GM19395 (cell line): ENCODE measurements at regions not wholly inside any gene's neighbourhood (a gene's known extent, or its start where the extent isn't known, plus 50 kb on each side); places are given as distances from the start of the nearest gene placed in this dataset.

Source experiments
- ATAC-seq: cut with Tn5 transposase; IDR thresholded peaks from one replicate; pipeline ENCODE4 v1.9.1; 2021; ENCODE audit warnings: mild to moderate bottlenecking, moderate library complexity; ENCODE audit not compliant: unreplicated experiment

DNA sequence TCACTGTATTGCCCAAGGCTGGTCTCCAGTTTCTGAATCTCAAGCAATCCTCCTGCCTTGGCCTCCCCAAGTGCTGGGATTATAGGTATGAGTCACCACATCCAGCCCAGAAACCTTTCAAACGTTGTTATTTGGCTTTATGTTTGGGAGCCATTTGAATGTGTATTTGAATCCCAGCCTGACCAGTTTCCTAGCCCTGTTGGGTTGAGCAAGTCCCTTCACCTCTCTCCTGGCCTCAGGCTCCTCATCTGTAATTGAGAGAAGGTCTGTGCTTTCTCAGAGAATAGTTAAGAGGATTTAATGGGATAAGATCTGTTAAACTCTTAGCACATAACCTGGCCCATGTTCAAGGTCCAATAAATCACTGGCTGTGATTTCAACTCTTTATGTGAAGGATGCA, 385.8 kb upstream of the RBFOX1 start:
- ATAC-seq = no peak

DNA sequence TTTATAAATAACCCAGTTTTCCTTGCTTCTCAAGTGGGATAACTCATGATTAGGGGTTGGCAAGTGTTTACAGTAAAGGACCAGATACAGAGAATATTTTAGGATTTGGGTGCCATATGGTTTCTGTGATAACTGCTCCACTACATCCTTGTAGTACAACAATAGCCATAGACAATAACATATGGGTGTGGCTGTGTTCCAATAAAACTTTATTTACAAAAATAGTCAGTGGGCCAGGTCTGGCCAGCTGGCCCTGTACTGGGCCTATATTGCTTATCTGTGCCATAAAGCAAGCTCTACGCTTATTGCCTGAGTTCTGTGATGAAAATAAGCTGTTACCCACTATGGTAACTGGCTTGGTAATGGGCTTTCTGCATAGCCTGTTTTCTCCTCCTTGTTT, 386.5 kb upstream of the RBFOX1 start:
- ATAC-seq = no peak

DNA sequence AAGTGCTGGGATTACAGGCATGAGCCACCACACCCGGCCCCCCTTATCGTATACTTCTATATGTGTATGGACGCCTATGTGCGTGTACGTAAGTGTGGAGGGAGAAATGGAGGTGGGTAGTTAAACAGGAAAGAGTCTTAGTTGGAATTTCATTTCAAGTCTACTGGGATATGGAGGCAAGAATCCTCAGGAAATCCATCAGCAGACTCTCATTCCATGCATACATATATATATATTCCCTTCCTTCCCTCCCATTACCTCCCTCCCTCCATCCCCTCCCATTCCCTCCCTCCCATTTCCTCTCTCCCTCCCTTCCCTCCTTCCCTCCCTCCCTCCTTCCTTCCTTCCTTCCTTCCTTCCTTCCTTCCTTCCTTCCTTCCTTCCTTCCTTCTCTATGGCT, 391.7 kb upstream of the RBFOX1 start:
- ATAC-seq = no peak

DNA sequence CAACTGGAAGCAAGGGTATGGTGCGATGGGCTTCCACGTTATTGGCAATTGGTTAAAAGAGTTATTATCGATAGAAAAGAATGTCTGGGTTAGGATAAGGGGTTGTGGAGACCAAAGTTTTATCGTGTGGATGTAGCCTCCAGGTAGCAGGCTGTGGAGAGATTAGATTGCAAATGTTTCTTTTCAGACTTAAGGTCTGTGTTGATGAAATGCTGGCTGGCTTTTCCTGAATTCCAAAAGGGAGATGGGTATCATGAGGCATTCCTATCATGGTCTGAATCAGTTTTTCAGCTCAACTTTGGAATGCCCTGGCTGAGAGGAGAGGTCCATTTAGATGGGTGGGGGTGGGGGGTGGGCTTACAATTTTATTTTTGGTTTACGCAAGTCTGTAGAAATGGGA, 395.0 kb upstream of the RBFOX1 start:
- ATAC-seq = no peak

DNA sequence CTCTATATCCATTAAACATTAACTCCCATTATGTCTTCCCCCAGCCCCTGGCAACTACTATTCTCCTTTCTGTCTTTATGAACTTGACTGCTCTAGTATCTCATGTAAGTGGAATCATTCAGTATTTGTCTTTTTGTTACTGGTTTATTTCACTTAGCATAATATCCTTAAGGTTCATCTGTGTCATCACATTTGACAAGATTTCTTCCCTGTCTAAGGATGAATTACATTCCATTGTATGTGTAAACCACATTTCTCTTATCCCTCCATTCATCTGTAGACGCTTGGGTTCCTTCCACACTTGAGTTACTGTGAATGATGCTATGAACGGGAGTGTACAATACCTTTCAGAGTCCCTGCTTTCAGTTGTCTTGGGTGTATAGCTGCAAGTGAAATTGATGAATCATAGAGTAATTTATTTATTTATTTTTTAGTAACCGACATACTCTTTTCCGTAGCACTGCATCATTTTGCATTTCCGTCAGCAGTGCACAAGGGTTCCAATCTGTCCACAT, 399.7 kb upstream of the RBFOX1 start:
- no peak for ATAC-seq

DNA sequence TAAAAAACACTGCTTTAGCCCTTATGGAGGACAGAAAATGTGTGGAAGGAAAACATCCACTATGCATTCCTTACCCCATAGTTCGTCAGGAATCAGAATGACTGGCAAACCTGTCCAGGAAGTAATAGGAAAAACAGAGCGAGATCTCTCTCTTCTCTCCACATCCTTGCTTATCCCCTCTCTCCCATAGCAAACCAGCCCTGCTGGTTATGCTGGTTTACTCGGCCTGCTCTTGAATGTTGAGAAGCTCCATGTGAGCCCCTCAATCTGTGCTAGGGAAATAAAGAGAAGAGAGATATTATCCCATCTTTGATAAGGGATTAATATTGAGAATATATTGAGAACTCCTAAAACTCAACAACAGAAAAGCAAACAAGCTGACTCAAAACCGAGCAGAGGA, 402.8 kb upstream of the RBFOX1 start:
- no peak for ATAC-seq

DNA sequence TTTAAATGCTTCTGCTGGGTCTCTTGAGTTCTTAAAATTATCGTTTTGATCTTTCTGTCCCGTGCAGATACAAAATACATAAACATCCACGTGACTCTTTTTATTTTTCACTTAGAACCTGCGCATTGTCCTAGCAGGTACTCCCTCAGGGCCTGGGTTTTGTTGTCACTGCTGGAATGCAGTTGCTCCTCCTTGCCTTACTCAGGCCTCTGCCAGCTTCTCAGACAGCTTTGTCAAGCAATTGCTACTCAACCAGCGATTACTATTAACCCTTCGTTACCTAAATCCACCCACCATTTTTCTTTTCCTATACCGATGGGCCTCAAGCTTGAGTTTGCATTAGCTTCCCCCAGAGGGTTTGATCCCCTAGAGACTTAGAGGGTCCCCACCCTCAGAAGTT, 405.9 kb upstream of the RBFOX1 start:
- ATAC-seq = no peak

DNA sequence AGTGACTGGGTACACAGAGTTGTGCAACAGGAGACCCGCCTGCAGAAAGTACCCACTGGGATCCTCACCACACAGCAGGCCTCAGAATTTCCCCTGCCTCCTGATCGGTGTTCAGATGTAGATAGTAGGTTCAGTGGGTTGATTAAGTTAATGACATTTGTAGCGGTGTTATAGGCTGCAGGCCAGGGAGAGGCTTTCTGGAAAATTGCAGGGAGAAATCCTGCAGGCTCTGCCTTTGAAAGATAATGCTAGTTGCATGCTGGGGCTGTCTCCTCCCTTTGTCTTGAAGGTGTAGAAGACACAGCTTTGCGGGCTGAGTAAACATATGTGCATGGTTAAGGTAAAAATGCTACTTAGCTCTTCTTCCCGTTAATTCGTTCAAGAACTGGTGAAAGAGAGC, 406.3 kb upstream of the RBFOX1 start:
- ATAC-seq = no peak

DNA sequence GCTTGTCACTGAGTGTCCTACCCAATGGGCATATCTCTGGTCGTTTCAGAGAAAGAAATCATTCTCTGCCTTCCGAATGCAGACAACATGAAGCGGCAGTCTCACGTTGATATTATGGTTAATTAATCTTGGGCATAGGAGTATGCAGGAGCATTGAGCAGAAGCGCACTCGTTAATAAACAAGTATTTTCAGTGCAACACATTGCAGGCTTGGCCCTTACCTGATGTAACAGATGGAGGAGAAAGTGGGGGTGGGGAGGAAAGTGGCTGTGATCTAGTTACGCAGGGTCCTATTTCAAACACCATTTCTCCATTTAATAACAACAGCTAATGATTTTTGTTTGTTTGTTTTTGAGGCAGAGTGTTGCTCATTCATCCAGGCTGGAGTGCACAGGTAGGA, 414.0 kb upstream of the RBFOX1 start:
- no peak for ATAC-seq

DNA sequence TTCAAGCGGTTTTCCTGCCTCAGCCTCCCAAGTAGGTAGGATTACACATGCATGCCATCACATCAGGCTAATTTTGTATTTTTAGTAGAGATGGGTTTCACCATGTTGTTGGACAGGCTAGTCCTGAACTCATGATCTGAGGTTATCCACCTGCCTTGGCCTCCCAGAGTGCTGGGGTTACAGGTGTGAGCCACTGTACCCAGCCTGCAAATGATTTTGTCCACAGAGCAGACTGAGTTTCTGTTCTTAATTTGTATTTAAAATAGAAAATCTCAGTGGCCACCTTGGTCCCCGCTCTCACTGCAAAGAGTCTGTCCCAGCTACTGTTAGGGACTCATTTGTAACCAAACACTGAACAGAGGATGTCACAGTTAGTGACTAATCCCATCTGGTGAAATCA, 415.7 kb upstream of the RBFOX1 start:
- ATAC-seq = no peak

DNA sequence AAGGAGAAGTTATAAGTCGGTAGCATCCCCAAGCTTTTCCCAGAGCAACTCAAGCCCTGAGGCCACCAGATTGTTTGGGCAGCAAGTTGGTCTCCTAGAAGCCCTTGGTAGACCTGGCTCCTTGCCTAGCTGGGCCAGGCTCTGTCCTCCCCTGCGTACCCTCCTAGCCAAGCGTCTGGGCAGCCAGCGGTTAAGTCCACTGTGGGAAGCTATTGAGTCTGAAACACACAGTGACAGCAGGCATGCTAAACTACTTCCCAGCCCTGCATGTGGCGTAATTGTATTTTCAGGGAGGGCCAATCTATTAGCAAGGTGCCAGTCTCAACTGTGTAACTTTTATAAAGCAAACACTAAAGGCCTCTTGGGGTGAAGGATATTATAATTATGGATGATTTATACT, 419.1 kb upstream of the RBFOX1 start:
- ATAC-seq = no peak

DNA sequence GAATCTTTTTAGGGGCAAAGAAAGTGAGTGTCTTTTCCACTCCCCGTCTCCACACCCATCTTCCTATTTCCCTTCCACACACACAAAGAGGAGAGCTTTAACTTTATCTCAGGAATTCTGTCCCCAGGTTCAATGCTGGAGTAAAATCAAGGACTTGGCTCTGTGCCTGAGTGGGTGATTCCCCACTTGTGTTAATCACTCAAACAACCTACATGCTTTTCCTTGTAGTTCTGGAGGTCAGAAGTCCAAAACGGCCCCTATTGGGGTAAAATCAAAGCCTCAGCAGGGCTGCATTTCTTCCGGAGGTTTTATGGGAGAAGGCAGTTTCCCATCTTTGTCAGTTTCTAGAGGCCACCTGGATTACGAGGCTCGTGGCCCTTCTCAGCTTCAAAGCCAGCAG, 422.3 kb upstream of the RBFOX1 start:
- ATAC-seq = no peak

DNA sequence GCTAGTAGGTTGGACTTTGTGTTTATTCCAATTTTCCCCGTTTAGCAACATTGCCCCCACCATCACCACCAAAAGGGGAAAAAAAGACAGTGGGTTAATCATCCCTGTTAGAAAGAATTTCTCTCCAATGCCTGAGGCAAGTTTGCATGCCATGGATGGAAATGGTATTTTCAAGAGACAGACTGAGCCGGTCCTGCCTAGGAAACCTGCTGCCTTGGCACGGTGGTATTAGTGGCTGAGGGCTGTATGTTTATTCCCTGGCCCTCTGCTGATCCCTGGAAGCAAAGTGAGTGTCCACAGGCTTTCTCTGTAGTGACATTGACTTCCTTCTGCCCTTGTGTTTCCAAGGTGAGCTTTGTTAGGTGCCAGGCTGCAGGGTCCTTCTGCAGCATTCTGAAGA, 427.0 kb upstream of the RBFOX1 start:
- ATAC-seq = no peak

DNA sequence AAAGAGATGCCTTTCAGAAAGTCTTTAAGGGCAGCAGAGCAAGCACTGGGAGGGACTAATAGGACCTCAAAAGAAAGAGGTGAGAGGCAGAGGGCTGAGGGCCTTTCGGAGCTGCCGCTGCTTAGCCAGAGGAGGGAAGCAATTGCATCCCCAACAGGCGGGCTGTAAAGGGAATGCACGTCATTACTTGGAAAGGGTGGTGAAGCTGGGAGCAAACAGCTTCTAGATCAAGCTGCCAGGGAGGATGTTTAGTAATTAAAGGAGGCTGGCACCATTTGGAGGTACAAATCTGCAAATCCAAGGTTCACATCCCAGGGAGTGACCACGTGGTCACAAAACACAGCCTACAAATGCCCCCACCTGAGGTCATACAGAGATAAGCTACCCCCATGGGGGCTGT, 429.0 kb upstream of the RBFOX1 start:
- no peak for ATAC-seq

DNA sequence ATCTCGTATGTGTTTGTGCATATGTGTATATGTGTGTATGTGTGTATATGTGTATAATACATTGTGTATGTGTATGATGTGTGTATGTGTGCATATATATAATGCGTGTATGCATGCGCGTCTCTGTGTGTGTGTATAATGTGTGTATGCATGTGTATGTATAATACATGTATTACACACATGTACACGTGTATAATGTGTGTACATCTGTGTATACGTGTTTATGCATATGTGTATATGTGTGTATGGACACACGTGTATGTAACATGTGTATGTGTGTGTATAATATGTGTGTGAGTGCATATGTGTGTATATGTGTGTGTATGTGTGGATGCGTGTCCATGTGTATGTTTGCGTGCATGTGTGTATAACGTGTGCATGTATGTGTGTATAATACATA, 433.7 kb upstream of the RBFOX1 start:
- ATAC-seq = no peak

DNA sequence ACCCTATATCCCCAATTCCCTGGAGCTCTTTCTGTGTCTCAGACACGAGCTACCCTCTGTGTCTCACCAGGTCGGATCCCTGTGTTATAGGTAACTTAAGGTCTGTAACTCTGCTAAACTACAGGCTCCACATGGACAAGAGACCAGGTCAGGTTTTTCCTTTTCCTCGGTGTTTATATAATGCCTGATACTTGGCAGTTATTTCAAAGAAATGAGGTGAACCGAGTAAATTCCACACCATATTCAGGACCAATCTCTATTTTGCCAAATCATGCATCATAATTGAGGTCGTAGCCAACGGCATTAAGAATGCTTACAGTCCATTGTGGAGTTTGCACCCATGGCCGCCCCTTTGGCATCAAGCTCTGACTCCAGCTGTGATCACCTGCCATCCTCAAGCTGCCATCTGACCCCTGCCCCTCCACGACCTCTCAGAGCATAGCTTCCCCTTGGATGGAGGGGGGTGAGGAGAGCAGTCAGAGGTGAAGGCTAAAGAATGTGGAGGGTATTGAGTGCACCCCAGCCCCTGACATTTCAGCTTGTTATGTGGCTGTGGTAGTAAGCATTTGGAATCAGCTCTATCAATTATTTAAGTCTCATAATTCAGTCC, 434.7 kb upstream of the RBFOX1 start:
- no peak for ATAC-seq

DNA sequence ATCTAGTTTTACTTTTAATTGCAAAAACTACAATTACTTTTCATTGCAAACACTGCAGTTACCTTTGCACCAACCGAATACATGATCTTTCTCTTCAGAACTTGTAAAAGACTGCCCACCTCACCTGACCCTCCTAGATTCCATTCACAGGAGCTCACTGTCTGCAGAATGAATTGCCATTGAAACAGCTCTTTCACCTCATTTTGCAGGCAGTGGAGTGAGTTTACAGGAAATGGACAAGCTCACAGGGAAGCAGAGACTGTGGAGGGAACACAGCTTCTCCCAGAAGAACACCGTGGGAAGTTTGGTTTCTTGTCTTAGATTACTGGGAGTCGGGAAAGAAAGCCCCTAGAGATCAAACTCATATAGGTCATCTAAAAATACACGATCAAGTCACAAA, 439.7 kb upstream of the RBFOX1 start:
- no peak for ATAC-seq

DNA sequence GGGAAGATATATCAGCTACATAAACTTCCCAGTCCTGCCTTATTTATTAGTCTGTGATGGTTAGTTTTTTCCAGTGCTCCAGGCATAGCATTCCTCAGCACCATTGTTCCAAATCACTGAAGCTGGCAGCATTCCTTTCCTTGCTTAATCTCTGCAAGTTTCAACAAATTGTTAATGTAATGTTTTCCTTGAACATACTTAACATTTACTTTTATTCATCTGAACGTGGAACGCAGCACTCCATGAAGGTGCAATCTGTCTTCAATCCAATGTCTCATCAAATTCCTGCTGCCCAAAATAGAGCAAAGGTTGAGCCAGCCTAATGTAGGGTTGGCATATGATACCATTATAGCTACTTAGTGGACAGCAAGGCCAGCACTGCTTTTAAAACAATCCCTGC, 441.1 kb upstream of the RBFOX1 start:
- no peak for ATAC-seq

DNA sequence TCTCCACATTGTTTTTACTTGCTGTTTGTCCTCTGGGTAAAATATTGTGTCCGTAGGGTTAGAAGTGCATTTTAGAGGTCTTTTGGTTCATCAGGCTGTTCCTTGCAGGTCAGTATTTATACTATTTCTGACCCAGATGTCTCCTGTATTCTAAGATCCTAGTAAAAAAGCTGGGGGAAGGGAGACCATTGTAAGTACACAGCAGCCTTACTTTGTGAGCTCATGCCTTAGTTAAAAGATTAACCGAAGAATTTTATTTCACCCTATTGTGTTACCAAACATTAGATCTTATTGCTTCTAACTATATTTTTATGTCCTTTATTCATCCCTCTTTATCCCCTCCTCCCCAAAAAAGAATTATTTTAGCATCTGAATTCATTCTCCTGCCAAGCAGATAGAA, 444.1 kb upstream of the RBFOX1 start:
- ATAC-seq = no peak

DNA sequence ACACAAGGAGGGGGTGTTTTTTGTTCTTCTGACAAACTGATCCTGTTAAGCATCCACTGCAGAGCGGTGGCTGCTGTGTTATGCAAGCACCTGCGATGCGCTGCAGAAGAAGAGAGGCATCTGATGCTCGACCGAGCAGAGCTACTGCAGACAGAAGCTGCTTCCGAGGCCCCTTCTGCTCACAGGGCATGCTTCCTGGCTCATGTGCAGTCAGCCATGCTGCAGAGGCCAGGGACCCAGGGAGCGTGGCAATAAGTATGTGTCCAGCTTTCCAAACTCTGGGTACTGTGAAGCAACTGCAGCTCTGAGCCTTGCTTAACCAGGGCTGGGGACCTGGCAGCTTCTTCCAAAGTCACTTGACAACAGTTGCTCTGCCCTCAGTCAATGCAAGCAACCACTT, 448.6 kb upstream of the RBFOX1 start:
- ATAC-seq = no peak

DNA sequence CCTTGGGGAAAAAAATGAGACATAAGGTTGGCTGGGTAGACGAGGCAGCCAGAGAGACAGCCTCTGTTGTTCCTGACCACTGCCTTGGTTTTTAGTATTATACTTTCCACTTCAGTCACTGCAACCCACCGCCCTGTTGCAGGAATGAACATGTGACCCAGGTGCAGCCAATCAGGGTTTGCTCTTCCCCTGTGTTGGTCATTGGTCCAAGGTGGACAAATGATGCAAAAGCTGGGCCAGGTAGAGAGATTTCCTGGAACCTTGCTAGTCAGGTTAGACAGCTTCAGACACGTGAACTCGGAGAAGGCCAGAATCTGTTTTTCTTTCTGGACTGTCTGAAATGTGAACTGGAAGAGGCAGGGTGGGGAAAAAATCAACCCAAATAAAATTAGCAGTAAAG, 452.4 kb upstream of the RBFOX1 start:
- ATAC-seq = no peak

DNA sequence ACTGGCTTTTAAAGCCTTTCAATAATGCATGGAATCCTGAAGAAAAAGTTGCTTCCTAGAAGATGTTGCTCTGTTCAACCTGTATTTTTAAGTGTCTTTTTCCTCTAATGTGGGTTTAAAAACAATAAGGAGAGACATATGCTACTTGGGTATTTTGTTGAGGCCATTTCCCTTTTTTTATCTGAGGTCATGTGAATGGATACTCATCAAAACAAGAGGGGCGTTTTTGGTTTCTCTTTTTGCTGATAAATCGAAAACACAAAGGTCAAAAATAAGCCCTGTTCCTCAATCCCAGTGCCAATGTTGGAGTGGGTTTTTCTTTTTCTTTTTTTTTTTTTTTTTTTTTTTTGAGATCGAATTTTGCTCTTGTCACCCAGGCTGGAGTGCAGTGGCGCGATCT, 468.0 kb upstream of the RBFOX1 start:
- ATAC-seq = no peak

DNA sequence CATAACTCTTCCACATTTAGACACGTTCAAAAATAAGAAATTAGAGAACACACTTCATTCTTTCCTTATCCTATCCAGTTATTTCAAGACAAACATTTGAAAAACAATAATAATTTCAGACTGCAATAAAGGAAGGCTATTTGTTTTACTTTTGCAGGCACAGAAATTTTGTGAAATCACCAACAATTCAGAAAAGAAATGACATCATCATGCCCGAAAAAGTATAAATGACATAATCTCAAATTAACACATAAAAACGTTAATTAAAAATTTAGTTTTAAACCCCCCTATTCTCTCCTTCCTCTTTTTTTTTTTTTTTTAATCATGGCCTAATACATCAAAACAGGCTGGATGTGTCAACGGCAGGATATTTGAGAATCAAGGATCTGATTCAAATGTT, 468.4 kb upstream of the RBFOX1 start:
- ATAC-seq = no peak

DNA sequence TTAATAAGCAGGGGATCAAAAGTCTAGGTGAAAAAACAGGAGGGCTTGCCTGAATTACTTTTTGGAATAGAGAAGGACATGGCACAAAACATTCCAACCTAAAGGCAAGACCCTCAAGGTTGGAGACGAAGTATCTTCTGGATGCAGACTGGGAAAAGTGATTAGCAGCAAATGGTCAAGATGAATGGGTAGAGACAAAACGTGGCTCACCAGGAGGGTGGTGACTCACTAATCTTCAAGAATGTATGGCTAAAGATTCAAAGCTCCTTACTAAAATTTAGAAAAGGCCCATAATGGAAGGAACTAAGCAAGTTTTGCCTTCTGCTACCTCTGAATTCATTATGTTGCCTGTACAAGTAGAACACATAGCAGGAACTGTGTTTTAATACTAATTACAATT, 469.5 kb upstream of the RBFOX1 start:
- no peak for ATAC-seq
